Activated CD8-positive, alpha-beta memory T cell treated with anti-CD3 and anti-CD28 coated beads, Interleukin-2, amount 10 ng/mL, durations not matched to agents 7 days and 5 days (primary cell): ENCODE measurements at regions not wholly inside any gene's neighbourhood (a gene's known extent, or its start where the extent isn't known, plus 50 kb on each side); places are given as distances from the start of the nearest gene placed in this dataset.

Experiments used
- ATAC-seq: fragments of 150-1000 bp; cut with Tn5 transposase; one replicate; pipeline ENCODE4 v1.10.0; 2021; ENCODE audit warnings: moderate library complexity
- CTCF ChIA-PET: fragments of 350-600 bp; sonication (Branson Sonifier 250); formaldehyde crosslinking; loops from one replicate; lab custom pipeline; 2021; ENCODE audit warnings: antibody characterized with exemption; lab: Charles Lee
- DNase-seq: peaks from one replicate; pipeline ENCODE4 v3.0.0-alpha.2; 2020
- H3K27ac Mint-ChIP-seq: one replicate; pipeline ENCODE4 v1.8.0; 2021; ENCODE audit warnings: mild to moderate bottlenecking, mixed read lengths
- H3K27me3 Mint-ChIP-seq: one replicate; pipeline ENCODE4 v1.8.0; 2021; ENCODE audit warnings: mixed read lengths
- H3K36me3 Mint-ChIP-seq: one replicate; pipeline ENCODE4 v1.8.0; 2021; ENCODE audit warnings: mild to moderate bottlenecking, mixed read lengths
- H3K4me1 Mint-ChIP-seq: one replicate; pipeline ENCODE4 v1.8.0; 2021; ENCODE audit warnings: mixed read lengths
- H3K4me3 Mint-ChIP-seq: one replicate; pipeline ENCODE4 v1.8.0; 2021; ENCODE audit warnings: mild to moderate bottlenecking, moderate library complexity, mixed read lengths
- H3K9me3 Mint-ChIP-seq: one replicate; pipeline ENCODE4 v1.8.0; 2022; ENCODE audit warnings: low read depth, mixed read lengths

- no peaks in the 10 kb centered on the region for H3K4me1 Mint-ChIP-seq
- no peak for ATAC-seq
- no peak for DNase-seq
- no peaks in the 10 kb centered on the region for H3K36me3 Mint-ChIP-seq
- H3K27me3 Mint-ChIP-seq, result peaks cover 4% of the 10 kb centered on the region
- H3K4me3 Mint-ChIP-seq, result no peak overlapping the region
- H3K9me3 Mint-ChIP-seq, result no peaks in the 10 kb centered on the region
- CTCF ChIA-PET, result no interaction called here
- no peak overlapping the region for H3K27ac Mint-ChIP-seq
Observed at GRCh38 chr18:78622907-78623541, 356.6 kb upstream of the SALL3 start.

DNA sequence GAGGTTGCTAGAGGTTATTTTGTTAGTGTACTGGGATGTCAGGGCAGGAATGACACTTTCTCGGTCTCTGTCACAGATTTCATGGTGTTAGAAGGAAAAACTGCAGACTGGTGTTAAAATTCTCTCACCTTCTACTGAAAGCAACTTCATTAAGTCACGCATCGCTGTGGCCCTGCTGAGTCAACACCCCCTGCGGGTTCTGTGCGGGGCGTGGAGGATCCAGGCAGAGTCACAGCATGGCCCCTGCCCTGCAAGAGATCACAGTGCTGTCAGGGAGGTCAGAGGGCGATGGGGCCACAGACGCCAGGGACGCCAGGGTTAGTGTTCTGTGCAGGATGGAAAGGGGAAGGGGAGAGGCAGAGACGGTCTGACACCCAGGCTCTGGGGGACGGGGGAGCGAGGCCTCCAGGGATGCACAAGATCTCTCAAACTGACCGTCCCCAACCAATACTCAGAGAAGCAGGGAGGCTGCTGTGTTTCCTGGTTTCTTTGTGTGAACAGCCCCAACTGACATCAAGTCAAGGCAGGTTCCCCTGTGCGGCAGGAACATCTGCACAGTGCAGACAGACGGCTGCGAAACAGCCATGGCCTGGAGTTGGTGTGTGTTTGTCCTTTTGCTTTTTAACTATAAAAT is 354.9 kb upstream of the SALL3 start:
- Mint-ChIP-seq H3K36me3 (peaks cover 1% of the 10 kb centered on the region), H3K4me3 (no peak overlapping the region)
- no peak for ATAC-seq

DNA sequence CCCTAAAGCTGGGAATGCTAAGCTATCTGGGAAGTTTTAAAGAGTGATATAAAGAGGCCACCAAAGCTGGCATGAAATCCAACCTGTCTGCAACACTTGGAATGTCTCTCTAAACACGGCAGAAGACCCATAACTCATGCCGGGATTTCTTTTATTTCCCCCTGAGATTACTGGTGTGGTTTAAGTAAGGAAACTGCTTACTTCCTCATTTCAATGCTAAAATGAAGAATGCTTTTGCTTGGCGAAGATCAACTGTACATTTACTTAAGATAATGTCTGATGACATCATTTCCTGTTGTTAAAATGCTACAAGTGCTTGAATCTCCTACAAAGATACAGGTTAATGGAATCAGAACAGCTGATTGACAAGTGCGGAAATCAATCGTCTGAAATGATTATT is 353.8 kb upstream of the SALL3 start:
- peaks cover 4% of the 10 kb centered on the region for H3K27me3 Mint-ChIP-seq
- H3K27ac Mint-ChIP-seq, result no peak overlapping the region
- H3K4me3 Mint-ChIP-seq, result no peak overlapping the region
- CTCF ChIA-PET, result no interaction called here
- H3K4me1 Mint-ChIP-seq, result no peaks in the 10 kb centered on the region
- no peak for DNase-seq
- peaks cover 1% of the 10 kb centered on the region for H3K36me3 Mint-ChIP-seq
- no peak for ATAC-seq
- no peaks in the 10 kb centered on the region for H3K9me3 Mint-ChIP-seq

More for the DNA sequence above, 354.9 kb upstream of the SALL3 start:
- no peaks in the 10 kb centered on the region for H3K4me1 Mint-ChIP-seq
- no peaks in the 10 kb centered on the region for H3K9me3 Mint-ChIP-seq
- CTCF ChIA-PET, result no interaction called here
- DNase-seq, result no peak
- peaks cover 4% of the 10 kb centered on the region for H3K27me3 Mint-ChIP-seq
- H3K27ac Mint-ChIP-seq, result no peak overlapping the region

GRCh38 chr18:78627551-78628346 is 351.9 kb upstream of the SALL3 start:
- CTCF ChIA-PET, result no interaction called here

GRCh38 chr18:78629426-78629825 is 350.2 kb upstream of the SALL3 start:
- peaks cover 4% of the 10 kb centered on the region for H3K27me3 Mint-ChIP-seq
- peaks cover 1% of the 10 kb centered on the region for H3K36me3 Mint-ChIP-seq
- CTCF ChIA-PET, result no interaction called here
- no peak overlapping the region for H3K4me3 Mint-ChIP-seq
- H3K9me3 Mint-ChIP-seq, result no peaks in the 10 kb centered on the region
- no peak for DNase-seq
- H3K4me1 Mint-ChIP-seq, result peaks cover 5% of the 10 kb centered on the region
- no peak overlapping the region for H3K27ac Mint-ChIP-seq
- ATAC-seq, result no peak

More at GRCh38 chr18:78627551-78628346, 351.9 kb upstream of the SALL3 start:
- DNase-seq (no peak), ATAC-seq (no peak)
- peaks cover 4% of the 10 kb centered on the region for H3K27me3 Mint-ChIP-seq
- no peak overlapping the region for H3K27ac Mint-ChIP-seq
- H3K36me3 Mint-ChIP-seq, result peaks cover 1% of the 10 kb centered on the region
- no peaks in the 10 kb centered on the region for H3K9me3 Mint-ChIP-seq
- H3K4me3 Mint-ChIP-seq, result no peak overlapping the region
- no peaks in the 10 kb centered on the region for H3K4me1 Mint-ChIP-seq

DNA sequence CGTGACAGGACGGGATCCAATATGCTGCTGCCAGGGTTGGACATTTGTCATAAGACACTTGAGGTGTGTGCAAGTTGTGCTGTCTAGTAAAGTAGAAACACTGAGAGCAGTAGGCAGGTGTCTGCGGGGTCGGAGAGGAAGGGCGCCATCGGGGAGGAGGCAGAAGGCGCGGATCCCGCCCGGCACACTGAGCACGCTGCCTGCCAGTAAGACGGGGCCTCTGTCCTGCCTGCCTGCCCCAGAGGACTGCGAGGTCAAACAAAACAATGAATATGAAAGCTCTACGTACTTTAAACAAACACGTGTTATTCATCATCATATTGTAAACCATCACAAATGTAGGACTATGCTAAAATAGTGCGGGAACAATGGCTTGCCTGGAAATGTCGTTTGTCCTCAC is 349.3 kb upstream of the SALL3 start:
- H3K4me3 Mint-ChIP-seq, result no peak overlapping the region
- CTCF ChIA-PET, result no interaction called here
- peaks cover 6% of the 10 kb centered on the region for H3K4me1 Mint-ChIP-seq
- no peaks in the 10 kb centered on the region for H3K27me3 Mint-ChIP-seq
- H3K9me3 Mint-ChIP-seq, result no peaks in the 10 kb centered on the region
- DNase-seq (no peak), ATAC-seq (no peak)
- H3K36me3 Mint-ChIP-seq, result peaks cover 1% of the 10 kb centered on the region
- no peak overlapping the region for H3K27ac Mint-ChIP-seq

- ATAC-seq (no peak), DNase-seq (no peak)
- no peak overlapping the region for H3K27ac Mint-ChIP-seq
- H3K4me1 Mint-ChIP-seq, result peaks cover 6% of the 10 kb centered on the region
- H3K27me3 Mint-ChIP-seq, result no peaks in the 10 kb centered on the region
- H3K4me3 Mint-ChIP-seq, result no peak overlapping the region
- CTCF ChIA-PET, result no interaction called here
- H3K36me3 Mint-ChIP-seq, result peaks cover 2% of the 10 kb centered on the region
- H3K9me3 Mint-ChIP-seq, result peaks cover 5% of the 10 kb centered on the region
Observed at GRCh38 chr18:78630981-78631510, 348.6 kb upstream of the SALL3 start.

- Mint-ChIP-seq H3K9me3 (peaks cover 13% of the 10 kb centered on the region), H3K4me1 (peaks cover 6% of the 10 kb centered on the region), H3K27me3 (no peaks in the 10 kb centered on the region), H3K27ac (no peak overlapping the region), H3K36me3 (peaks cover 9% of the 10 kb centered on the region), H3K4me3 (no peak overlapping the region)
- ATAC-seq, result no peak
- CTCF ChIA-PET, result no interaction called here
- DNase-seq, result no peak
Observed at GRCh38 chr18:78632111-78632541, 347.5 kb upstream of the SALL3 start.

- no peak overlapping the region for H3K4me3 Mint-ChIP-seq
- CTCF ChIA-PET, result no interaction called here
- no peak for ATAC-seq
- H3K4me1 Mint-ChIP-seq, result peaks cover 6% of the 10 kb centered on the region
- H3K36me3 Mint-ChIP-seq, result peaks cover 8% of the 10 kb centered on the region
- H3K27ac Mint-ChIP-seq, result no peak overlapping the region
- DNase-seq, result no peak
- H3K9me3 Mint-ChIP-seq, result peaks cover 13% of the 10 kb centered on the region
- no peaks in the 10 kb centered on the region for H3K27me3 Mint-ChIP-seq
Observed at GRCh38 chr18:78634061-78634696, 345.4 kb upstream of the SALL3 start.

- H3K4me1 Mint-ChIP-seq, result peaks cover 6% of the 10 kb centered on the region
- no peak overlapping the region for H3K4me3 Mint-ChIP-seq
- CTCF ChIA-PET, result no interaction called here
- H3K36me3 Mint-ChIP-seq, result peaks cover 8% of the 10 kb centered on the region
- H3K27me3 Mint-ChIP-seq, result no peaks in the 10 kb centered on the region
- peaks cover 13% of the 10 kb centered on the region for H3K9me3 Mint-ChIP-seq
- DNase-seq (no peak), ATAC-seq (no peak)
- no peak overlapping the region for H3K27ac Mint-ChIP-seq
Observed at GRCh38 chr18:78635093-78635800, 344.4 kb upstream of the SALL3 start.

- H3K4me3 Mint-ChIP-seq, result no peak overlapping the region
Observed at GRCh38 chr18:78636260-78636659, 343.4 kb upstream of the SALL3 start.

DNA sequence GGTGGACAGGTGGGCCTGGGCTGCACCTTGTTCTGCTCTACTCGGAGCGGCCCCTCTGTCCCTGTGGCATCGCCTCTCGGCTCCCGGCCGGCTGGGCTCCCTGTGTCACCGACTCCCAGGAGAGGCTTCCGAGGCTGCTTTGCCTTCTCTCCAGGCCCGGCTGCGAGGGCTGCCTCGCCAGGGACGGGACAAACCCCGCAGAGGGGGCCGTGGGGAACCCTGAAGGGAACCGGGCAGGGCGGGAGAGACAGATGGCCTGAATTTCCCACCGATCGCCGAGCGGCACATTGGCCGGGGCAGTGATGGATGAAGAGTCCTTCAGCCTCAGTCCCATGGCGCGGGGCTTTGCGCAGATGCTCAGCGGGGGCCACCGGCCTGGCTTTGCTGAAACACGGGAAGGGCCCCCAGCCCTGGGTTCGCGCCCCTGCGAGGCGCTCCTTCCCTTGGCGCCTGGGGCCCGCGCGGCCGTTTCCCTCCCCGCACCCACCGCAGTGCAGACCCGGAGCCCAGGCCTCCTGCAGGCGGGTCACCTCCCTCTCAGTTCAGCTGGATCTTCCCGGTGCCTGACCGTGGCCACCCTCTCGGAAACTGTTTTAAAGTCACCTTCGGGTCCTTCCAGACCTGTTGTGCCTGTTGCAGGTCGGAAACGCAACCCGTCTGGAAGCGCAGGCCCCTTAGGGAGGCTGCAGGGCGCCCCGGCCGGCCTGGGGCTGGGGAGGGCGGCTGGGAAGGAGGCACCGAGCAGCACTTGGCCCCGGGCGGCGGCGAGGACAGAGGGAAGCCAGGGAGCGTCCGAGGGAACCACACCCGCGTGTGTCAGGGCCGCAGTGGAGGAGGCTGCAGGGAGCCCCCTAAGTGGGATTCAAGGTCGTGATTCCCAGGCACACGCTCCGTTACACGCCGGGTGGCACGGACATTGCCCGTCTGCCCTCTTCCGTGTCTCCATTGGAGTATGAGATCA is 341.9 kb upstream of the SALL3 start:
- ATAC-seq, result no peak
- Mint-ChIP-seq H3K27me3 (peaks cover 4% of the 10 kb centered on the region), H3K36me3 (peaks cover 8% of the 10 kb centered on the region), H3K4me3 (no peak overlapping the region), H3K9me3 (peaks cover 13% of the 10 kb centered on the region), H3K4me1 (peaks cover 6% of the 10 kb centered on the region), H3K27ac (no peak overlapping the region)
- DNase-seq, result no peak
- CTCF ChIA-PET, result no interaction called here

More at GRCh38 chr18:78636260-78636659, 343.4 kb upstream of the SALL3 start:
- Mint-ChIP-seq H3K27ac (no peak overlapping the region), H3K4me1 (peaks cover 6% of the 10 kb centered on the region), H3K36me3 (peaks cover 8% of the 10 kb centered on the region), H3K27me3 (no peaks in the 10 kb centered on the region), H3K9me3 (peaks cover 13% of the 10 kb centered on the region)
- CTCF ChIA-PET, result no interaction called here
- DNase-seq (no peak), ATAC-seq (no peak)
